HFFc6 (cell line): ENCODE measurements at regions not wholly inside any gene's neighbourhood (a gene's known extent, or its start where the extent isn't known, plus 50 kb on each side); places are given as distances from the start of the nearest gene placed in this dataset.

Experiments used
- DNase-seq: peaks from one replicate; pipeline ENCODE4 v3.0.0-alpha.2; 2018
- H3K27ac Mint-ChIP-seq: 2 replicates; pipeline ENCODE4 v1.8.0; 2020; ENCODE audit warnings: mild to moderate bottlenecking, mixed read lengths
- H3K27me3 Mint-ChIP-seq: 2 replicates; pipeline ENCODE4 v1.8.0; 2021; ENCODE audit warnings: mild to moderate bottlenecking, moderate library complexity, mixed read lengths; ENCODE audit not compliant: insufficient read depth
- H3K36me3 Mint-ChIP-seq: 2 replicates; pipeline ENCODE4 v1.8.0; 2021; ENCODE audit warnings: low read depth, mixed read lengths
- H3K4me1 Mint-ChIP-seq: 2 replicates; pipeline ENCODE4 v1.8.0; 2020; ENCODE audit warnings: low read depth, mixed read lengths
- H3K4me3 Mint-ChIP-seq: 2 replicates; pipeline ENCODE4 v1.8.0; 2020; ENCODE audit warnings: mild to moderate bottlenecking, moderate library complexity, mixed read lengths
- H3K9me3 Mint-ChIP-seq: 2 replicates; pipeline ENCODE4 v1.8.0; 2020; ENCODE audit warnings: mild to moderate bottlenecking, mixed read lengths
- CTCF ChIP-seq: fragments of 200-600 bp; sonication (generic); IDR thresholded peaks from 2 replicates; pipeline ENCODE4 v1.5.0; 2021; ENCODE audit warnings: antibody characterized with exemption, mild to moderate bottlenecking

- no peak for DNase-seq
- Mint-ChIP-seq H3K4me1 (no peaks in the 10 kb centered on the region), H3K27me3 (no peaks in the 10 kb centered on the region; the same call in 1 of the 2 replicates), H3K9me3 (peaks cover 29% of the 10 kb centered on the region), H3K4me3 (no peak overlapping the region), H3K27ac (no peak overlapping the region), H3K36me3 (no peaks in the 10 kb centered on the region)
- TF ChIP-seq CTCF = no peak
These were observed 618.8 kb downstream of the METTL4 start for GRCh38 chr18:1952486-1952885.

- Mint-ChIP-seq H3K27ac (no peak overlapping the region), H3K36me3 (no peaks in the 10 kb centered on the region), H3K4me1 (no peaks in the 10 kb centered on the region), H3K9me3 (peaks cover 34% of the 10 kb centered on the region), H3K4me3 (no peak overlapping the region), H3K27me3 (no peaks in the 10 kb centered on the region; the same call in 1 of the 2 replicates)
- no peak for TF ChIP-seq CTCF
- DNase-seq = no peak
These were observed 616.6 kb downstream of the METTL4 start for GRCh38 chr18:1954583-1955312.

- no peak for TF ChIP-seq CTCF
- Mint-ChIP-seq H3K36me3 (no peaks in the 10 kb centered on the region), H3K27ac (no peak overlapping the region), H3K27me3 (no peaks in the 10 kb centered on the region; the same call in 1 of the 2 replicates), H3K4me3 (no peak overlapping the region), H3K4me1 (no peaks in the 10 kb centered on the region), H3K9me3 (peaks cover 19% of the 10 kb centered on the region)
- DNase-seq = no peak
These were observed 612.5 kb downstream of the METTL4 start for GRCh38 chr18:1958798-1959197.

GRCh38 chr18:1965016-1965415 is 606.3 kb downstream of the METTL4 start:
- Mint-ChIP-seq H3K27me3 (no peaks in the 10 kb centered on the region), H3K9me3 (peaks cover 9% of the 10 kb centered on the region), H3K36me3 (no peaks in the 10 kb centered on the region), H3K4me1 (no peaks in the 10 kb centered on the region), H3K4me3 (no peak overlapping the region), H3K27ac (no peak overlapping the region)
- DNase-seq = no peak
- TF ChIP-seq CTCF = no peak

- H3K27ac Mint-ChIP-seq = no peak overlapping the region
- no peaks in the 10 kb centered on the region for H3K4me1 Mint-ChIP-seq
- no peak for DNase-seq
- H3K4me3 Mint-ChIP-seq = no peak overlapping the region
- no peaks in the 10 kb centered on the region for H3K36me3 Mint-ChIP-seq
- no peak for TF ChIP-seq CTCF
- H3K9me3 Mint-ChIP-seq = peaks cover 12% of the 10 kb centered on the region
- no peaks in the 10 kb centered on the region; the same call in 1 of the 2 replicates for H3K27me3 Mint-ChIP-seq
These were observed 605.8 kb downstream of the METTL4 start for GRCh38 chr18:1965541-1965940.
